Upper lobe of left lung (tissue), 4 donors: ENCODE measurements at regions not wholly inside any gene's neighbourhood (a gene's known extent, or its start where the extent isn't known, plus 50 kb on each side); places are given as distances from the start of the nearest gene placed in this dataset.

Experiments used
- EP300 ChIP-seq, 4 donors: sonication (generic); formaldehyde crosslinking; IDR thresholded peaks; one replicate each; pipeline ENCODE4 v1.5.1; 2017; ENCODE audit warnings: antibody characterized with exemption in 4 of 4, control low read depth in 2 of 4
- POLR2A ChIP-seq, 4 donors: fragments of 450-650 bp; IDR thresholded peaks; one replicate each; pipeline ENCODE4 v1.5.1; 2016 to 2017; ENCODE audit warnings: antibody characterized with exemption in 4 of 4, mild to moderate bottlenecking in 2 of 4

- TF ChIP-seq POLR2A (IDR thresholded peaks at IDR 0.05) (no peak), EP300 (IDR thresholded peaks at IDR 0.05) (no peak)
Measured at GRCh38 chr2:21860907-21861306, 737.1 kb downstream of the TDRD15 start.
